Urothelium cell line (cell line): ENCODE measurements at regions not wholly inside any gene's neighbourhood (a gene's known extent, or its start where the extent isn't known, plus 50 kb on each side); places are given as distances from the start of the nearest gene placed in this dataset.
"Not testable (repeated sequence)": the region's sequence is repeated elsewhere in the genome, so short reads cannot be mapped to it uniquely, and the experiment has no call there.

Source experiments
- DNase-seq: peaks from one replicate; pipeline ENCODE4 v3.0.0; 2011; ENCODE audit warnings: low spot score, mixed read lengths
- FAIRE-seq: peaks from 2 replicates; lab custom pipeline; 2011; peaks lifted over from hg19 to GRCh38; lab: Jason Lieb, UNC

DNA sequence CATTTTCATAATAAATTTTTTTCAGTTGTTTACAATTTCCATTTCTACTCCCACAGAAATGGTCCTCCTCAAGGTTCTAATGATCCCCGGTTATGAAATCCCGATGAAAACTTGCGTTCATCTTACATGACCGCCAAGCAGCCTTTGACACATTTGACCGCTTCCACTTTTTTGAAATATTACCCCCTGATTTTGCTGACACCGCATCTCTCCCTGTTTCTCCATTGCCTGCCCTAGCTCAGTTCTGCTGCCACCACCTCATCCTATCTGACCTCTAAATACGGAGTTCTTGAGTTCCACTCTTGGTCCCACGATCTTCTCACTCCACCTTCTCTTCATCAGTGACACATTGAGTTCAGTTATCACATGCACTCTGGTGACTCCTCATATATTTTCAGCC, 74.1 kb downstream of the SLC35B3 start:
- DNase-seq = no peak
- FAIRE-seq = no peak

GRCh38 chr6:8352966-8353340, 82.4 kb downstream of the SLC35B3 start:
- FAIRE-seq (no peak), DNase-seq (no peak)

GRCh38 chr6:8352335-8352965, 82.9 kb downstream of the SLC35B3 start:
- DNase-seq (no peak), FAIRE-seq (no peak)

DNA sequence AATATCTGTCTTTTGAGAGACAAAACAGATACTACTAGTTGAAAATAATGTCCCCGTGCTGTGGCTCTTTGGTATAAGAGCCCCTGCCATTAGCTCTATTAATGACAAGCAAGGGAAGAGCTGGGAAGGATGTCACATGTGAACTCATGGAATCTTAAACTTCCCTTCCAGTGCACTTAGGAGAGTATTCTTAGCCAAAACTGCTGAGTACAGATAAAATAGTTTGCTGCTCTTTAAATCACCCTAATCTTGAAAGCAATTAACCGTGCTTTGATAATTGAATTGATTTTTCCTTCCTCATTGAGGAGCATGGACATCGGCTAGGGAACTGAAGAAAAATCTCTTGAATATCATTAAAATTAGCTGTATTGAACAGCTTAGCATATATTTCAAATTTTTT, 91.7 kb downstream of the SLC35B3 start:
- FAIRE-seq (no peak), DNase-seq (no peak)

- no peak for FAIRE-seq
- no peak for DNase-seq
Observed at GRCh38 chr6:8342241-8342819, 93.0 kb downstream of the SLC35B3 start.

DNA sequence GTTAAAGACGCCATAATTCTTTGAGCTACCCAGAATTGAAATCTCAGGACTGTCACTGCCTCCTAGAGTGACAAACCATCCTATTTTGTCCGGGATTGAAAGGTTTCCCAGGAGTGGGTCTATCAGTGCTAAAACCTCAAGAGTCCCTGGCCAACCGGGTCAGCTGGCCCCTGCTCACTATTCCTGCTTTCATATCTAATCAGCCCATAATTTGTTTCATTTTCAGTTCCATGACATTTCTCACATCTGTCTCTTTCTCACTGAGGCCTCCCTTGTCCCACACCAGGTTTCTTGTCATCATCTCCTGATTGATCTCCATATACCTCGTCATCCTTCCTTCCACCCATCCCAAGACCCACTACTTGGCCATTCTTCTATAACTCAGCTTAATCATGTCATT, 98.2 kb downstream of the SLC35B3 start:
- FAIRE-seq (no peak), DNase-seq (no peak)

DNA sequence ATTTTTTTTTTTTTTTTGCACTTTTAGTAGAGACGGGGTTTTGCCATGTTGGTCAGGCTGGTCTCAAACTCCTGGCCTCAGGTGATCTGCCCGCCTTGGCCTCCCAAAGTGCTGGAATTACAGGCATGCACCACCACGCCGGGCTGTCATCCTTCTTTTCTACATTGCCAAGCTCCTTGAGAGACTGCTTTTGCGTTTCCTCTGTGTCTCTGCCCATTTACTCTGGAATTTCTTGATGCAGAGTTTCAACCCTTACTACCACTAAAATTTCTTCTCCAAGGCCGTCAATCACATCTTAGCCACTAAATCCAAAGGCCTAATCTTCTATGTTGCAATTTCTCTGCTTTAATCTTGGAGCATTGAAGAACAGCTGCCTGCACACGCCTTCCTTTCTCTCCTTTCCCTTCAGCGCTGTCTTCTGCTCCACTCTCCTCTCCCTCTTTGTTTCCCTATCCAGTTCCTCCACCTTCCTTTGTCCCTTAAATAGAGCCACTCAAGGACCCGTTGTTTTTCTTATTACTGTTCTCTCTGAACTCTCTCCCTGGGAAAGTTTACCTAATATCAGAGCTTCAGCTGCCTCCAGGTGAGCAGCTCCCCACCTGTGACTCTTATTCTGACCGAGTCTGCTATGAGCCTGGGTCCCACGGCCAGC, 98.8 kb downstream of the SLC35B3 start:
- DNase-seq (no peak), FAIRE-seq (no peak)

GRCh38 chr6:8335896-8336295, 99.4 kb downstream of the SLC35B3 start:
- DNase-seq (no peak), FAIRE-seq (no peak)

DNA sequence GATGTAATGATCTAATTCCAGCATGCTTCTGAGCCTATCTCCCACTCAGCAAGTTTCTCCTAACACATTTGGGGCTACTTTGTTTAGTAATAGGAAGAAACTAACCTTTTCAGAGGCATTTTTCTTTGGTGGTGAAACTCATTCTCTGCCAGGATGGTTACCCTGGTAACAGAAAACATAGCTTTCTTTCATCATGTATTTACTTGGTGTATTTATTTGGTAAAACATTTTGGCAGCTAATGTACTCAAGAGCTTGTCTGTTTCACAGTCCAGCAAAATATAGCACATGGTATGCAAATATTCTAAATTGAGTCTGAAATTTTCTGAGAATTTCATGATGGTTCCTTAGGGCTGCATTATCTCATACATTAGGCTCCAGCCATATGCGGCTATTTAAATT, 100.0 kb downstream of the SLC35B3 start:
- no peak for DNase-seq
- FAIRE-seq = no peak

- FAIRE-seq = no peak
- DNase-seq = no peak
Observed at GRCh38 chr6:8334113-8334512, 101.2 kb downstream of the SLC35B3 start.

- FAIRE-seq = no peak
- DNase-seq = no peak
Observed at GRCh38 chr6:8329562-8329961, 105.8 kb downstream of the SLC35B3 start.

DNA sequence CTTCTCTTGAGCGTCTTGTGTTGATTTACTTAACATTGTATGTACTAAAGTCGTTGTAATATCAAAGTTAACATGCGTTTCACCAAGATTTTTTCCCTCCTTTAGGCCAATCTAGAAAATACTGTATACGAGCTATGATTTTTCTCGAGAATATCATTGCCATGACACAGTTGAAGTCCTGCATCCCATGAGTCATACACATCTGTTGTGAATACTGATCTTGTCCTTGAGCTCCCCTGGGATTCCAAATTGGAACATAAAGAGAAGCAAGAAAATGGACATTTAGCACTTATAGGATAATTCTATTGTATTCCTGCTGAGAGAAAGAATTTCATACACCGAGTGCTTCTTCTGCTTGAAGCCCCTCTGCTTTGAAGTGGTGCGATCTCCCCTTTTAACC, 109.6 kb downstream of the SLC35B3 start:
- DNase-seq (no peak), FAIRE-seq (no peak)

GRCh38 chr6:8322659-8323058, 112.7 kb downstream of the SLC35B3 start:
- no peak for FAIRE-seq

DNA sequence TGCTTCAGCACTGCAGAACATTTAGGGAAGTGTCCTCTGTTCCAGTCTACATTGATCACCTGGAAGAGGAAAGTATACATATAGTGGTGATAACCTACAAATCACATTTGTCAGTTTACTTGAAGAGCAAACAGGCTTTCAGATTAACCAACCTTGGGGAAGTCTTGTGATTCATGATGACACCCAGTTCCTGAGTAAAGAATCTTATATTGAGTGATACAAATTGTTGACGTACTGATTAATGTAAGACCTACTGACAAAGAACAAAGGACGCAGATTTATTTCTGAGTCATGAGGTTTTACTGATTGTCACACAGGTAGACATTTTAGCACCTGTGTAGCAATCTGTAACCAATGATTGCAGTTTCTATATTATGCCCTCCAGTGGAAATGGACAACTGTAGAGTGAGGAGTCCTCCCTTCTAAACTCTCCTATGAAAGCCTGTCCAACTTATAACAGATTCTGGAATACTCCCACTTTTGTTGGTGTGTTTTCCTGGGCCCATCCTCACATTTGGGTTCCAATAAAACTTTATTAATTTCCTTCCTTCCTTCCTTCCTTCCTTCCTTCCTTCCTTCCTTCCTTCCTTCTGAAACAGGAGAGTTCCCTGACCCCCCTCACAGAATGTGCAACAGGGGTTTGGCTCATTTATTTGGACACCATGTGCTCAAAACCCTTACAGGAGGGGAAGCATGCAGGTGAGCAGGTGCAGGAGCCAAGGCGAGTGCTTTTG, 113.5 kb downstream of the SLC35B3 start:
- FAIRE-seq (no peak), DNase-seq (no peak)

More at GRCh38 chr6:8322659-8323058, 112.7 kb downstream of the SLC35B3 start:
- DNase-seq = no peak

DNA sequence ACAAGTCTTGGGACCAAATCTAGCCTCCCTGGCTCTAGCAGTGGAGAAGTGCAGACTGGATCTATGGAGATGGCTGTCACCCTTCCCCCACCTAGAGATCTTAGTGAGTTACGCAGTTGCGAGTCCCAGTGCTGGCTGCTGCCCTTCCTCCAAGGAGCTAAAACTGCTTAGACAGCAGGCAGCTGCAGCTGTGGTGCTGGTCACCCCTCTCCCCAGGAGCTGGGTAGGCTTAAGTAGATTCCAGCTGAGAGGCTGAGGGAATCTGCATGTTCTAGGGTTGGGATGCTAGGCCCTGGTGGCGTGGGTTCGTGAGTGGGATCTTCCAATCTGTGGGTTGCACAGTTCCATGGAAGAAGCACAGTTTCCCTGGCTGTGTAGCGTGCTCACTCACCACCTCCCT, 120.2 kb downstream of the SLC35B3 start:
- FAIRE-seq (no peak), DNase-seq (no peak)

DNA sequence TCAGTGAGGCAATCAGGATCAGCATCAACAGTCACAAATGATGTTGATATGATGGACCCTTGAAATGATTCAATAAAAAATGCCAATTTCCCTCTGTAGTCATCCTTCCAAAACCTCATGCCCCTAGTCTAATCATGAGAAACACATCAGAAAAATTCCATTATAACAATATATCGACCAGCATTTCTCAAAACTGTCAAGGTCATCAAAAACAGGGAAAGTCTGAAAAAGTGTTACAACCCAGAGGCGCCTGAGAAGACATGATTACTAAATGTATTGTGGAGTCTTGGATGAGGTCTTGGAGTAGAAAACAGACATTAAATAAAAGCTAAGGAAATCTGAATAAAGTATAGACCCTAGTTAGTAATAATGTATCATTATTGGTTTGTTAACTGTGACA, 133.8 kb downstream of the SLC35B3 start:
- FAIRE-seq = no peak
- DNase-seq = no peak

- DNase-seq (no peak), FAIRE-seq (no peak)
Observed at GRCh38 chr6:8299034-8299433, 136.3 kb downstream of the SLC35B3 start.

DNA sequence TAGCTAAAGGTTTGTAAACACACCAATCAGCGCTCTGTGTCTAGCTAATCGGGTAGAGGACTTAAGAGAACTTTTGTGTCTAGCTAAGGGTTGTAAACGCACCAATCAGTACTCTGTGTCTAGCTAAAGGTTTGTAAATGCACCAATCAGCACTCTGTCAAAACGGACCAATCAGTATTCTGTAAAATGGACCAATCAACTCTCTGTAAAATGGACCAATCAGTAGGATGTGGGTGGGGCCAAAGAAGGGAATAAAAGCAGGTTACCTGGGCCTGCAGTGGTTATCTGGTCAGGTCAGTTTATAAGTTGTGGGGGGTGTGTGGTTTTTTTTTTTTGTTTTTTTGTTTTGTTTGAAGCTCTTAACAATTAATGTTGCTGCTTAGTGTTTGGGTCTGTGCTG, 152.4 kb downstream of the SLC35B3 start:
- not testable (repeated sequence) for DNase-seq, FAIRE-seq

GRCh38 chr6:8282380-8282779, 153.0 kb downstream of the SLC35B3 start:
- FAIRE-seq = no peak
- no peak for DNase-seq

DNA sequence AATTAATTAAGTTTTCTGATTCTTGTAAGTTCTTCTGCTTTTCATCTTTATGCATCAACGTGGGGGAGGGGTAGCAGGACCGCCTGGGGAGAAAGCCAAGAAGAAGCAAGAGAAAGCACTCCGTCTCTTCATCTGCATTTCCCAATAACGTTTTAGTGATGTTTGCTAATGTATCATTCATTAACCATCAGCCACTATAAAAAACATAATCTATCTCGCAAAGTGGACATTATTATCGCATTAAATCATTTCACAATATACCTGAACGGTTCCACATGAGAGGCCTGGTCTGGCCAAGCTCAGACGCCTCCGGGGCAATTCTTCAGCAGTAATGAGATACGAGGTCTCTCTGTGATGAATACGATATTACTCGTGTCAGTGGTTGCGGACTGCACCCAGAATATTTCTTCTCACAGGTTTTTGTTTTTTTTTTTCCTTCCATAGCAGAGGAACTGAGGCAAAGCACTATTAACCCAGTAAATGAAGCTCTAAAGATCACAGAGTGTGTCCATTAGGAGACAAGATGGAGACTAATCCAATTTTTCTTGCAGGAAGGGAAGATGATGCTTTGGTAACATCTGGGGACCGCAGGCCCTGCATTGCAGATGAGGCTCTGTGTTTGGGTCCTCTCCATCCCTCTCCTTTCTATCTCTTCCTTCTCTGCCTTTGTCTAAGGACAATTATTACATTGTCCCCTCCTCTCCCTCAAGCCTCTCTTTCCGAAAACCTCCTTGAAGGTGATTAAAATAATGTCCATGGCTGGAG, 156.1 kb downstream of the SLC35B3 start:
- DNase-seq = no peak

GRCh38 chr6:8278562-8278961, 156.8 kb downstream of the SLC35B3 start:
- no peak for FAIRE-seq
- no peak for DNase-seq

More for the DNA sequence above, 156.1 kb downstream of the SLC35B3 start:
- FAIRE-seq = no peak
